MM.1S (cell line): ENCODE measurements at regions not wholly inside any gene's neighbourhood (a gene's known extent, or its start where the extent isn't known, plus 50 kb on each side); places are given as distances from the start of the nearest gene placed in this dataset.
A peak's percentile ranks its signal among the peaks of the same experiment; 100 is the strongest.

ENCODE experiments used
- DNase-seq: peaks from one replicate; pipeline ENCODE4 v3.0.0-alpha.2; 2015
- H2AFZ ChIP-seq: fragments of 300-600 bp; sonication (generic); 2 replicates; pipeline ENCODE4 v1.6.0; 2016; ENCODE audit warnings: antibody characterized with exemption, low read length
- H3F3A ChIP-seq: fragments of 300-600 bp; sonication (generic); 2 replicates; pipeline ENCODE4 v1.6.1; 2016; ENCODE audit warnings: mild to moderate bottlenecking, antibody characterized with exemption, low read length, moderate library complexity, mixed read lengths; ENCODE audit not compliant: insufficient read depth
- H3K27ac ChIP-seq: fragments of 300-600 bp; sonication (generic); 2 replicates; pipeline ENCODE4 v1.5.1; 2016; ENCODE audit warnings: mild to moderate bottlenecking, low read length
- H3K27me3 ChIP-seq: fragments of 300-600 bp; sonication (generic); replicated peaks from 2 replicates; pipeline ENCODE4 v1.6.0; 2016; ENCODE audit warnings: low read length; ENCODE audit not compliant: insufficient read depth
- H3K36me3 ChIP-seq: fragments of 300-600 bp; sonication (generic); replicated peaks from 2 replicates; pipeline ENCODE4 v1.6.1; 2016; ENCODE audit warnings: mild to moderate bottlenecking, low read length, mixed read lengths; ENCODE audit not compliant: insufficient read depth
- H3K4me1 ChIP-seq: fragments of 300-600 bp; sonication (generic); 2 replicates; pipeline ENCODE4 v1.6.1; 2016; ENCODE audit warnings: low read length, mixed read lengths
- H3K4me2 ChIP-seq: fragments of 300-600 bp; sonication (generic); 2 replicates; pipeline ENCODE4 v1.6.0; 2016; ENCODE audit warnings: low read depth, low read length
- H3K4me3 ChIP-seq: fragments of 300-600 bp; sonication (generic); 2 replicates; pipeline ENCODE4 v1.5.1; 2016; ENCODE audit warnings: low read length, mixed read lengths
- H3K79me2 ChIP-seq: fragments of 300-600 bp; sonication (generic); 2 replicates; pipeline ENCODE4 v1.6.1; 2016; ENCODE audit warnings: mixed run types, low read length, mixed read lengths
- H3K9ac ChIP-seq: fragments of 300-600 bp; sonication (generic); 2 replicates; pipeline ENCODE4 v1.6.1; 2016; ENCODE audit warnings: low read length, mixed read lengths
- H3K9me2 ChIP-seq: fragments of 300-600 bp; sonication (generic); replicated peaks from 2 replicates; pipeline ENCODE4 v1.6.1; 2016; ENCODE audit warnings: mild to moderate bottlenecking, low read length, mixed read lengths; ENCODE audit not compliant: insufficient read depth
- H3K9me3 ChIP-seq: fragments of 300-600 bp; sonication (generic); replicated peaks from 2 replicates; pipeline ENCODE4 v1.6.1; 2016; ENCODE audit warnings: mild to moderate bottlenecking, low read length, mixed read lengths; ENCODE audit not compliant: insufficient read depth
- H4K20me1 ChIP-seq: fragments of 300-600 bp; sonication (generic); 2 replicates; pipeline ENCODE4 v1.6.1; 2016; ENCODE audit warnings: mild to moderate bottlenecking, low read length, moderate library complexity, mixed read lengths; ENCODE audit not compliant: insufficient read depth
- EZH2 ChIP-seq: fragments of 300-600 bp; sonication (generic); optimal IDR thresholded peaks from 2 replicates; pipeline ENCODE3; 2017; ENCODE audit warnings: low read depth, mild to moderate bottlenecking, antibody characterized with exemption, low read length, mixed read lengths
- EZH2phosphoT487 ChIP-seq: fragments of 300-600 bp; sonication (generic); IDR thresholded peaks from 2 replicates; pipeline ENCODE4 v1.6.1; 2018; ENCODE audit warnings: antibody characterized with exemption, low read length
- TF ChIP-seq, protein P1 (sequence below): fragments of 300-600 bp; sonication (generic); IDR thresholded peaks from 2 replicates; pipeline ENCODE4 v1.5.1; 2016; ENCODE audit warnings: antibody characterized with exemption, low read length, mixed read lengths

- no peaks in the 10 kb centered on the region for H4K20me1 ChIP-seq
- TF ChIP-seq EZH2, result no peak
- TF ChIP-seq, protein P1, sequence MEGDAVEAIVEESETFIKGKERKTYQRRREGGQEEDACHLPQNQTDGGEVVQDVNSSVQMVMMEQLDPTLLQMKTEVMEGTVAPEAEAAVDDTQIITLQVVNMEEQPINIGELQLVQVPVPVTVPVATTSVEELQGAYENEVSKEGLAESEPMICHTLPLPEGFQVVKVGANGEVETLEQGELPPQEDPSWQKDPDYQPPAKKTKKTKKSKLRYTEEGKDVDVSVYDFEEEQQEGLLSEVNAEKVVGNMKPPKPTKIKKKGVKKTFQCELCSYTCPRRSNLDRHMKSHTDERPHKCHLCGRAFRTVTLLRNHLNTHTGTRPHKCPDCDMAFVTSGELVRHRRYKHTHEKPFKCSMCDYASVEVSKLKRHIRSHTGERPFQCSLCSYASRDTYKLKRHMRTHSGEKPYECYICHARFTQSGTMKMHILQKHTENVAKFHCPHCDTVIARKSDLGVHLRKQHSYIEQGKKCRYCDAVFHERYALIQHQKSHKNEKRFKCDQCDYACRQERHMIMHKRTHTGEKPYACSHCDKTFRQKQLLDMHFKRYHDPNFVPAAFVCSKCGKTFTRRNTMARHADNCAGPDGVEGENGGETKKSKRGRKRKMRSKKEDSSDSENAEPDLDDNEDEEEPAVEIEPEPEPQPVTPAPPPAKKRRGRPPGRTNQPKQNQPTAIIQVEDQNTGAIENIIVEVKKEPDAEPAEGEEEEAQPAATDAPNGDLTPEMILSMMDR, result peak; percentile 72
- peak; percentile 64 for DNase-seq
Measured at GRCh38 chr4:74671080-74671698, 123.1 kb downstream of the BTC start.

GRCh38 chr4:74674750-74675149 lies 119.6 kb downstream of the BTC start:
- H4K20me1 ChIP-seq, result no peaks in the 10 kb centered on the region
- no peak overlapping the region for H3K27ac ChIP-seq
- no peaks in the 10 kb centered on the region for H3K27me3 ChIP-seq
- no peaks in the 10 kb centered on the region for H3K36me3 ChIP-seq
- peaks cover 8% of the 10 kb centered on the region; the same call in 1 of the 2 replicates for H3K4me1 ChIP-seq
- no peaks in the 10 kb centered on the region for H3K9me2 ChIP-seq
- TF ChIP-seq, protein P1, result no peak
- TF ChIP-seq EZH2phosphoT487 (no peak), EZH2 (no peak)
- H3K79me2 ChIP-seq, result no peaks in the 10 kb centered on the region
- no peak overlapping the region for H3K4me3 ChIP-seq
- DNase-seq, result peak; percentile 20
- no peaks in the 10 kb centered on the region for H3K9me3 ChIP-seq
- no peak overlapping the region for H3K4me2 ChIP-seq
- H3F3A ChIP-seq, result no peaks in the 10 kb centered on the region
- H3K9ac ChIP-seq, result no peak overlapping the region
- H2AFZ ChIP-seq, result peak overlapping the region; percentile 14; the same call in 1 of the 2 replicates

More at GRCh38 chr4:74671080-74671698, 123.1 kb downstream of the BTC start:
- no peaks in the 10 kb centered on the region for H3K36me3 ChIP-seq
- H3K9ac ChIP-seq, result no peak overlapping the region
- no peaks in the 10 kb centered on the region for H3K27me3 ChIP-seq
- H3F3A ChIP-seq, result no peaks in the 10 kb centered on the region
- H3K9me3 ChIP-seq, result no peaks in the 10 kb centered on the region
- H3K4me1 ChIP-seq, result peaks cover 8% of the 10 kb centered on the region; the same call in 1 of the 2 replicates
- H3K27ac ChIP-seq, result no peak overlapping the region
- H3K79me2 ChIP-seq, result no peaks in the 10 kb centered on the region
- no peak overlapping the region for H2AFZ ChIP-seq
- H3K4me2 ChIP-seq, result no peak overlapping the region
- no peaks in the 10 kb centered on the region for H3K9me2 ChIP-seq
- H3K4me3 ChIP-seq, result no peak overlapping the region

DNA sequence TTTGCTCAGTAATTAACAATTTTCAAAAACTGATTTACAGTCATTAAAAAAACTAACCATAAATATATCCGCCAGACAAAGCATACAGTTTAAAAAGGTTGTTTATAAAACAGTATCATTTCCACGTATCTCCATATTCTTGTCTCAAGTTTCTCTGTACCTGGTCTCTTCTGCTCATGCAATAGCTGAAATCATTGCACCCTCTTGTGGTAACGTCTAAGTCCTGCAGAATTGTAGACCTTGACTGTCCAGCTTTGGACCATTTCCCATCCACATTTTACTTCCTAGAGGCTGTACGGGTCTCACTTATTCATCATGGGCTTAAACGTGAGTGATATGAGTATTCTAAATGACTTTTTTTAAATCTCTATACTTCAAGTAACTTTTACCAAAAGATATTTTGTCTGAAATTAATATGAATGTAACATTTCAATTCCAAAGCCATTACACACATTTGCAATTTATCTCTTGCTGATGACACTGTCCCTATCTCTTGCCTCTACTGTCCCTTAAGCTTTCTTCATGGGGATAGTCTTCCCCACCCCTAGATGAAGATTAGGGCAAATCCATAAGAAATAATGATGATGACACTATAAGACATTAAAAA lies 118.5 kb downstream of the BTC start:
- H3K27ac ChIP-seq, result no peak overlapping the region
- peak overlapping the region; percentile 9; the same call in 1 of the 2 replicates for H3K4me2 ChIP-seq
- H4K20me1 ChIP-seq, result no peaks in the 10 kb centered on the region
- H3K4me3 ChIP-seq, result no peak overlapping the region
- H3K9ac ChIP-seq, result no peak overlapping the region
- H3K9me2 ChIP-seq, result no peaks in the 10 kb centered on the region
- H3K9me3 ChIP-seq, result no peaks in the 10 kb centered on the region
- no peaks in the 10 kb centered on the region for H3F3A ChIP-seq
- peaks cover 8% of the 10 kb centered on the region; the same call in 1 of the 2 replicates for H3K4me1 ChIP-seq
- TF ChIP-seq EZH2phosphoT487 (no peak), EZH2 (no peak)
- TF ChIP-seq, protein P1, result peak; percentile 85
- no peaks in the 10 kb centered on the region for H3K79me2 ChIP-seq
- H2AFZ ChIP-seq, result no peak overlapping the region
- H3K36me3 ChIP-seq, result no peaks in the 10 kb centered on the region
- DNase-seq, result peak; percentile 71
- H3K27me3 ChIP-seq, result no peaks in the 10 kb centered on the region
